Tibial nerve (tissue), 4 donors: ENCODE measurements at regions not wholly inside any gene's neighbourhood (a gene's known extent, or its start where the extent isn't known, plus 50 kb on each side); places are given as distances from the start of the nearest gene placed in this dataset.

ENCODE experiments used
- EP300 ChIP-seq, 2 donors: sonication (generic); formaldehyde crosslinking; IDR thresholded peaks; one replicate each; pipeline ENCODE4 v1.6.1; 2017; ENCODE audit warnings: antibody characterized with exemption in 2 of 2, mild to moderate bottlenecking in 1 of 2
- POLR2A ChIP-seq, 2 donors: fragments of 450-650 bp; IDR thresholded peaks; one replicate each; pipeline ENCODE4 v1.6.1; 2017; ENCODE audit warnings: antibody characterized with exemption in 2 of 2, mild to moderate bottlenecking in 2 of 2, moderate library complexity in 2 of 2
- TF ChIP-seq, protein P1 (sequence below), 5 experiments: fragments of 200-600 bp in 3 of 5; fragments of 450-650 bp in 2 of 5; sonication (generic) in 3 of 5; IDR thresholded peaks; one replicate each; pipeline ENCODE4 v1.5.1; 2016 to 2019; ENCODE audit warnings: antibody characterized with exemption in 5 of 5, mild to moderate bottlenecking in 3 of 5, moderate library complexity in 2 of 5

DNA sequence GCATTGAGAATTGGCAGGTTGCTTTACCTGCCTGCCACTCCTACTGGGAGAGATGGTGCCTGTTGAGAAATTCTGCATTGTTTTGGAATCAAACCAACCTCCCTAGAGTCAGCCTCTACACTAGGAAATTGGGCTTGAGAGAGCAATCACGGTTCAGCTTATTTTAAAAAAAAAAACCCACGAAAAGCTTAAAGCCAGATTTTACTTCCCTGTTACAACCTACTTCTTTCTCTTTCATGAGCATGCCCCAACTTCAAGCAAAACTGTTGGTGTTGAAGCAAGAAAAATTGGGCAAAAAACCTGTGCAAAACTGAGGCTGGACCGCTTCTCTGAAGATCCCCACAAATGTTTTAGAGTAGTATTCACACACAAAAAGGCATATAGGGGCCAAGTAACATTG lies 134.6 kb upstream of the ZEB2 start:
- TF ChIP-seq, protein P1, sequence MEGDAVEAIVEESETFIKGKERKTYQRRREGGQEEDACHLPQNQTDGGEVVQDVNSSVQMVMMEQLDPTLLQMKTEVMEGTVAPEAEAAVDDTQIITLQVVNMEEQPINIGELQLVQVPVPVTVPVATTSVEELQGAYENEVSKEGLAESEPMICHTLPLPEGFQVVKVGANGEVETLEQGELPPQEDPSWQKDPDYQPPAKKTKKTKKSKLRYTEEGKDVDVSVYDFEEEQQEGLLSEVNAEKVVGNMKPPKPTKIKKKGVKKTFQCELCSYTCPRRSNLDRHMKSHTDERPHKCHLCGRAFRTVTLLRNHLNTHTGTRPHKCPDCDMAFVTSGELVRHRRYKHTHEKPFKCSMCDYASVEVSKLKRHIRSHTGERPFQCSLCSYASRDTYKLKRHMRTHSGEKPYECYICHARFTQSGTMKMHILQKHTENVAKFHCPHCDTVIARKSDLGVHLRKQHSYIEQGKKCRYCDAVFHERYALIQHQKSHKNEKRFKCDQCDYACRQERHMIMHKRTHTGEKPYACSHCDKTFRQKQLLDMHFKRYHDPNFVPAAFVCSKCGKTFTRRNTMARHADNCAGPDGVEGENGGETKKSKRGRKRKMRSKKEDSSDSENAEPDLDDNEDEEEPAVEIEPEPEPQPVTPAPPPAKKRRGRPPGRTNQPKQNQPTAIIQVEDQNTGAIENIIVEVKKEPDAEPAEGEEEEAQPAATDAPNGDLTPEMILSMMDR (IDR thresholded peaks at IDR 0.05), result no peak
- TF ChIP-seq POLR2A (IDR thresholded peaks at IDR 0.05) (no peak), EP300 (IDR thresholded peaks at IDR 0.05) (no peak)
